HL-60 (cell line): ENCODE measurements at regions not wholly inside any gene's neighbourhood (a gene's known extent, or its start where the extent isn't known, plus 50 kb on each side); places are given as distances from the start of the nearest gene placed in this dataset.

Source experiments
- GABPA ChIP-seq: IDR thresholded peaks from 2 replicates; pipeline ENCODE4 v1.6.1; 2012; ENCODE audit warnings: low read depth
- POLR2AphosphoS5 ChIP-seq: IDR thresholded peaks from 2 replicates; pipeline ENCODE4 v1.6.1; 2012; ENCODE audit warnings: low read depth
- TF ChIP-seq, protein P1 (sequence below): IDR thresholded peaks from one replicate; pipeline ENCODE4 v1.5.1; 2011; ENCODE audit warnings: low read length, control low read depth, inconsistent platforms; ENCODE audit not compliant: insufficient read depth

DNA sequence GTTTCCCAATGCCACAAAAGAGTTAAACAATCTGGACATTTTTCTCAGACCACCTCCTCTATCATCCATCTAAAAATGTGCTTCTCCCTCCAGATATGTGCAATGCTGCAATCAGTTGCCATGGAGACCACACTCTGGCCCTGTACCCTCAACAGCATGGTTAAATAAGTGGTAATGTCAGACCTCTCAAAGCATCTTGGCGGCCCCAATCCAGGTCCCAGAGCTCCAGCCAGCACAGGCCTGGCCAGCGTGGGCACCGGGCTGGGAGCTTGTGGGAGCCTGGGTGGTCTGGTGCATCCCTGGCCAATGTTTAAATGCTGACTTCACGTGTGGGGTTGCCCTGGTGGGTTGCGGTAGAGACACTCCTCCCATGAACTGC lies 362.9 kb upstream of the ZNF32 start:
- TF ChIP-seq, protein P1, sequence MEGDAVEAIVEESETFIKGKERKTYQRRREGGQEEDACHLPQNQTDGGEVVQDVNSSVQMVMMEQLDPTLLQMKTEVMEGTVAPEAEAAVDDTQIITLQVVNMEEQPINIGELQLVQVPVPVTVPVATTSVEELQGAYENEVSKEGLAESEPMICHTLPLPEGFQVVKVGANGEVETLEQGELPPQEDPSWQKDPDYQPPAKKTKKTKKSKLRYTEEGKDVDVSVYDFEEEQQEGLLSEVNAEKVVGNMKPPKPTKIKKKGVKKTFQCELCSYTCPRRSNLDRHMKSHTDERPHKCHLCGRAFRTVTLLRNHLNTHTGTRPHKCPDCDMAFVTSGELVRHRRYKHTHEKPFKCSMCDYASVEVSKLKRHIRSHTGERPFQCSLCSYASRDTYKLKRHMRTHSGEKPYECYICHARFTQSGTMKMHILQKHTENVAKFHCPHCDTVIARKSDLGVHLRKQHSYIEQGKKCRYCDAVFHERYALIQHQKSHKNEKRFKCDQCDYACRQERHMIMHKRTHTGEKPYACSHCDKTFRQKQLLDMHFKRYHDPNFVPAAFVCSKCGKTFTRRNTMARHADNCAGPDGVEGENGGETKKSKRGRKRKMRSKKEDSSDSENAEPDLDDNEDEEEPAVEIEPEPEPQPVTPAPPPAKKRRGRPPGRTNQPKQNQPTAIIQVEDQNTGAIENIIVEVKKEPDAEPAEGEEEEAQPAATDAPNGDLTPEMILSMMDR: no peak
- TF ChIP-seq POLR2AphosphoS5 (no peak), GABPA (no peak)
